CD4-positive, alpha-beta T cell treated with Interleukin-4 for 4 hours (primary cell): ENCODE measurements at regions not wholly inside any gene's neighbourhood (a gene's known extent, or its start where the extent isn't known, plus 50 kb on each side); places are given as distances from the start of the nearest gene placed in this dataset.

ENCODE experiments used
- DNase-seq: peaks from one replicate; pipeline ENCODE4 v3.0.0-alpha.2; 2020

DNA sequence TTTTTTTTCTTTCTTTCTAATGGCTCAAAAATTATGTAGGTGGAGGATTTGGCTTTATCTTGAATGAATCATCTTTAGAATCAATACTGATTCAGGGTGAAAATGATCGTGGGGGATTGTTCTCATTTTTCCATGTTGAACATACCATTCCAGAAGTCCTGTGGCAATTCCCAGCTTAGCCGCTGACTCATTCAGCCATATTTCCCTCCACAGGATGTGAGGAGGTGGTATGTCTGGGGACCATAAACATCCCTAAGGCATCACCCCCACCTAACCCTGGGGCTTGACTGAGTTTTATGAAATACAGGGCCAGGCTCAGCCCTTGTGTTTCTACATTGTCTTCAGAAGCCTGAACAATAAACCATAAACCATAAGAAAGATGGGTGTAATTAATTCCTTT, 92.7 kb upstream of the FN1 start:
- no peak for DNase-seq

DNA sequence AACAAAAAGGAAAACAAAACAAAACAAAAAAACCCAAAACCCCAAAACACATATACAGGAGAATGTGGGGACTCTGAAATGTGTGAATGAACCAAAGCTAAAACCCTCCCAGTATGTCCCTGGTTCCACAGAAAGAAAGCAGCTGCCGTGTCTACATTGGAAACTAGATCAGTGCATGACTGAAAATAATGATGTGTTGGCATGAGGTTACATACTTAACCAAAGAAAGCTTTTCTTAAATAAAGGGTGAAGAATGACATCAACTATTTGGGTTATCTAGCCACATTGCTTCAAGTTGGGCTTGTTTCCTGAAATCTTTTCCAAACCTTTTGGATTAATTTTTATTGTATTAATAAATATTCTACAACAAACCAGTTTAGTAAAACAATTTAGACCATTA, 91.9 kb upstream of the FN1 start:
- DNase-seq = no peak

DNA sequence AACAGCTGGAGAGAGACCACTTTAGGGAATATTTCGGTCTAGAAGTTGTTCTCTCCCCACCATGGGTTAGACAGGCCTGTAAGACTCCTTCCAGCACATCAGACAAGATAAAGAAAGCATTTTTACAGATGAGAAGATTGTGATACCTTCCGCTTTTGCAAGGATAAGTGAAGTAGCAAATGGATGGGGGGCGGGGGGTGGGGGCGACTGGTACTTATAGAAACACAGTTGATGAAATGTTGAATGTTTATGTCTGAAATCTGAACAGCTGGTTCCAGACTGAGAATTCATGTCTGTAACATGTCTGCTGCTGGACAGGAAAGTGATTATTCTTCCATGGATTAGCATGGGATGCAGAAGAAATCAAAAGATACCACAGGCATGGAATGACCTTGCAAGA, 90.5 kb upstream of the FN1 start:
- DNase-seq = no peak

DNA sequence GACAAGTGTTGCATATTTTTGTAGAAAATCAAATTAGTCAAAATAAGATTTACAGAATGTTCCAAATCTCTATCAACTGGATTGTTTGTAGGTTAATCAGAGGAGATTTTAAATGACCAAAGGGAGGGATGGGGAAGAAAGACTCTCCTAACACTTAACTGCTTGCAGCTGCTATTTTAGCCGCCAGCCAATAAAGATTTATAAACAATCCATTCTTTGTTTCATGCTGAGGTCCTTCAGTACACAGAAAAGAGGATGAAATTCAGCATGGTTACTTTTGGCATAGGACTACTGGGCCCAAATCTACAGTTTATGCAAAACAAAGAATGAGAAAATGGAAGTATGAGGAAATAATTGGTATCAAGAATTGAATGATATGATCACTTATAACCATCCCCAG, 86.4 kb upstream of the FN1 start:
- DNase-seq = no peak

DNA sequence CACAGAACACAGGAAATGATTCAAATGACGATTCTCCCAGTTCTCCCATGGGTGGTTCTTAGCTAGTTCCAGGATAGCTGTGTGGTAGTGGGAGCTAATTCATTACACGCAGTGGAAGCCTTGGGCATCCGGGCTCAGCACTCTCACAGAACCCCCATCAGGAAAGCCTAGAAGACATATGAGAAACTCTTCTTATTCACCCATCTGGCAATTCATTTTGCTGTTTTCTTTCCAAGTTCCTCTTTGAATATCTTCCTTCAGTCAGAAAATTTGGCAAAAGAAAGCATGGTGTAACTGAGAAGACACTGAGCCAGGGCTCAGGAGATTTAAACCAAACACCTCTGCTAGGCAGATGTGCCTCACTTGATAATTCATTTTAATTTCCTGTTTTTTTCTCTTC, 85.2 kb upstream of the FN1 start:
- no peak for DNase-seq

DNA sequence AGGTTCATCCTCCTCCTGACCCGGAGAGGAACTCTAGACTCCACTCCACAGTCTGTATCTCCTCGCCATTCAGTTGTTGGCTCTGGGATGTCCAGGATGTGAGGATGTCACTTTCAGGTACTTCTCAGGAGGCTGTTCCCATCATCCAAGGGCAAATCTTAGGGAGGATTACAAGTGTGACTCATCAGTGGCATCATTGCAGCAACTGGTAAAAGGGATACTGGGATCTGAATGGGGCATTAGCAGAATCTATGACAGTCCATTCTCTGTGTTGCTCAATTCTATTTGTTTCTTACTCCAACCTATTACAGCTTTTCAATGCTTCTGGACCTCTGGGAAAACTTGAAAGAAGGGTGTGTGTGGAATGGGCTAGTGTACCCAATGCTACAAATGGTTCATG, 81.5 kb upstream of the FN1 start:
- DNase-seq = no peak

DNA sequence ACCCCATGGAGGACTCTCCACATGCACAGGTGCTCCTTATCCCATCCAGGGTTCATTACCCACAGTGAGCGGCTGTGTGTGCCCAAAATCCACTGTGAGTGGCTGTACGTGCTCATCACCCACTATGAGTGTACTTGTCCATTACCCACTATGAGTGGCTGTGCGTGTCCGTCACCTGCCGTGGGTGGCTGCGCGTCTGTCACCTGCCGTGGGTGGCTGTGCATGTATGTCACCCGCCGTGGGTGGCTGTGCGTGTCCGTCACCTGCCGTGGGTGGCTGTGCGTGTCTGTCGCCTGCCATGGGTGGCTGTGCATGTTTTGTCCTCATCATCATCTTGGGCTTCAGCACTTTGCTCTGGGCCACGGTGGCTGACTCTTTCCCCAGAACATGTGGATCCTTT, 78.6 kb upstream of the FN1 start:
- no peak for DNase-seq

DNA sequence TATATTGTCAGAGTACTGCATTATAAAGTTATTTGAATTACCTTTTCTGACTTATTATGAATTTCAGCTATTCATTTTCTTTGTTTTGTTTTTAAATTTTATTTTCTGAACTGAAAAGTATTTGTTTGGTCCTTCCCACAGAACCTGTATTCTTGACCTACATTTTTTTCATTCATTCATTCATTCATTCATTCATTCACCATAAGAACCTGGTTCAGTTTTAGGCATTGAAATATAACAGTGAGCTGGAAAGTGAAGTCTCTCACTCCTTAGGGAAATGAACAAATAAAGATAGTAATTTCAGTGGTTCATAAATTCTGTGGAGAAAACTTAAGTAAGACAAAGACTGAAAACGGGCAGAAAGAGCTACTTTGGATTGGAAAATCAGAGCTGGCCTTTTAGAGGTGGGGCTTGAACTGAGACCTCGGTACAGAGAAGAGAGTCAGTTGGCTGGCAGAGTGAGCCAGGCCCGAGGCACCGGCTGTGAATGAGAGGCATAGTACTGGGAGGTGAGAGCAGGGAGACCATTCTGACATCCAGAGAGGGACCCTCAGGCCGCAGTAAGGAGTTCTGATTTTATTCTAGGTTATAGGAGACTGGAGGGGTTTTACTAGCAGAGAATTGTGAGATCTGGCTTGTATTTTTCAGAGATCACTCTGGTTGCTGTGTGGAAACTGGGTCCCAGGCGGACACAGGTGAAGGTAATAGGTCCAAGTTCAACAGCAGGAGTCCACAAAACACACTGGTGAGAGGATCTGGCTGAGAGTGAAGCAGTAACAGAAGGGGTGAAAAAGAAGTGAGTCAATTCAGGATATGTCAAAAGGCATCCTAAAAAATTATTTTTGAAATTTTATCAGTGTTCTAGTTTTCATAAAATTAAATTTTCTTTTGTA, 75.8 kb upstream of the FN1 start:
- DNase-seq = no peak

DNA sequence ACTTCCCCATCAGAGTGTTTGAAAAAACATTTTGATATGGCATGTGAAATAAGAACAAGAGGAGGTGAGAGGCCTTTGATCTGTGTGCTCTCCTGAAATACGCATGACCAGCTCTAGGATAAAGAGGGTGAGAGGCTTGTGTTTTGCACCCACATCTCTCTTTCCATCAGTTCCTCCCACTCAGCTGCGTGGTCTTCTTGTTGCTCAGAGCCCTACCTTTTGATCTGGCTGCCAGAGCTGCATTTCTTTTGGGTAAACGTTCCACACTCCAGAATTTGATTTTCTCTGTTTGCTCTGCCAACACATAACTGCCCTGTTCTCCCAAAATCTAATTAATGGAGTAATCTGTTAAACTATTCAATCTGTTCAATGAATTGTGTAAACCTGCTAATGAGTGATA, 72.0 kb upstream of the FN1 start:
- DNase-seq = no peak

DNA sequence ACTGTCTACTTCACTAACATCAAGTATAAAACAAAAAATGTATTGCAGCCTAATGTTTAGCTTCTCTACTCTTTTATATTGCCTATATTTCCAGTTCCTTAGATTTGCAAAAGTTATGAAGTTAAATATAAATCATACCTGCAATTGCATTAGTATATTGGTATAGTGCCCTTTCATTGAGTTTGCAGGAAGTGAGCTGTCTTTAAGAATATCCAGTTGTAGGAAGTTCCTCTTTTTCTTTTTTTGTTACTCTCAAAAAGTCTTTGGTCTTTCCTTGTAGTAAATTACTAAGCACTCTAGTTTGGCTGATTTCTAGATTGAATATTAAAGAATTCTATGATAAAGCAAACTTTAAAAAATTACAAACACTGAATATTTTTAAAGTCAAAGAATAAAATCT, 71.3 kb upstream of the FN1 start:
- DNase-seq = no peak

DNA sequence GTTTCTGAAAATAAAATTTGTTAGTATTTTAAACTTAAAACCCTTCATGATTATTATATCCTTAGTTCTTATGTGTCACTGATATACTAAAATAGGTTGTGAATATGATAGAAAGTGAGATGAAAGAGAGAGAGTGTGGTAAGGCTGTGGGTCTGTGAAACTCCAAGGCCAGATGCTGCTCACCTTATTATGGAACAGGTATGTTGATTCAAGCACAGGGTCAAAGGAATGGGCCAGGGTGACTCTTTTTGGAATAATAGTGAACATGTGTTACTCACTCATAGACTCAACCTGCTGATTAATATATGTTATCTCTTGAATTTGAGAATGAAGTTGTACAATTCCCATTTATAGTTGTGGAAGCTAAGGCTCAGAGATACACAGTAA, 70.7 kb upstream of the FN1 start:
- DNase-seq = no peak

DNA sequence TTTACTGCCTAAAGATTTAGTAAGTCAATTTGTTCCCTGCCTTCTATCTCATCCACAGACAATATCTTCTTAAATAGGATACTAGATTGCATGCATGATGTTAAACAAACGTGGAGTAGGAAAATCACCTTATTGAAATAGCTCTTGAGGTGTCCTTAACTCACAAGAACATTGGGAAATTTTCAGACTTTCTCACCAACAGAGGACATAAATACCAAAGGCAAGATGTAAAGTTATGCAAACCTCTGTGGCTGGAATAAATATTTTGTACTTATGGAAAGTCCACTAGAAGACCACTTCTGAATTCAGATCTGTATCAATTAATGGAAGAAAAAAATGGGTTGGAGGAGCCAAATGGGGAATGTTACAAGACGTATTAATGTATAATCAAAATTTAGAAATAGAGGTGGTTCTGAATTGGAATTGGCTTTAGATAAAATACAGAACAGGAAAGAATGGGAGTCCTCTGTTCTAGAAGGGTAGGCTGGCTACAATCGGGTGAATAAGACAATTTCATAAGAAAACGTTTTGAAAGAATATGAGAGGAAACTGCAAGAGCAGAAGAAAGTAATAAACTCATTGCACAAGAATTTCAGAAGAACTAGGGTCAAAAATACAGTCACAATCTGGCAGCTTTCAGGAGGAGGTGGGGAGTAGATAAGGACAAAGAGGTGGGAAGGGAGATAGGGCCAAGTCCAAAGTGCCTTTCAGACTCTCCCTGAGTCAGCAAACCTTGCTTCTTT, 69.3 kb upstream of the FN1 start:
- DNase-seq = no peak

DNA sequence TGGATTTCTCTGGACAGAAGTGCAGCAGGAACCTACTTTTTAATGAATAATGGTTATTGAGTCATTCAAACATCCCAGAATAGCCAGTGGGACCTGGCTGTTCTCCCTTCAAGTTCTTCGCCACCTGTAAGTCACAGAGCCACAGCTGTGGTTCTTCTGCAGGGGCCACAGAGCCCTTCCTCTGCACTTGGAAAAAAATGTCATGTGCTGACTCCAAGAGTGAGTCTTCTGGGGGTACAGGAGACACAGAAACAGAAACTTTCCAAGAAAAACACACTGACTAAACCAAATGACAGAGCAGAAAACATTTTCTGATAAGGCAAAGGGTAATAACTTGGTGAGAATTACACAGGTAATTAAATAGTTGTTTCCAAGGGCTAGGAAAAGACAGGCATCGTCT, 68.7 kb upstream of the FN1 start:
- DNase-seq = no peak

DNA sequence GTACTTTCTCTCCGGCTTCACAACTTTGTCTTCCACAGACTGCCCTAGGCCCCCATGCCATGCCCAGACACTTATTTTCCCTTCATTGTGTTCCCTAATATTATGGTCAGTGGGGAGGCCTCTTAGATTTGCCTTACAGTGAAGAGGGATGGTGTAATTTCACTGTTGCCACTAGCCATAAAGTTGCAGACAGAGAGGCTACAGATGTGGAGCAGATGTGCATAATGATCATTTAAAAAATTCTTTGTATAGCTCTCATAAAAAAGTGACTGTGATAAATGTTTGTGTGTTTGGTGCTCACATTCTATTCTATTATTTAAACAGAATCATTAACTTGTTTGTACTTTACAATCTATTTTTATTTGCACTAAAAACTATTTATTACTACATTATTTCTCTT, 67.5 kb upstream of the FN1 start:
- DNase-seq = no peak

DNA sequence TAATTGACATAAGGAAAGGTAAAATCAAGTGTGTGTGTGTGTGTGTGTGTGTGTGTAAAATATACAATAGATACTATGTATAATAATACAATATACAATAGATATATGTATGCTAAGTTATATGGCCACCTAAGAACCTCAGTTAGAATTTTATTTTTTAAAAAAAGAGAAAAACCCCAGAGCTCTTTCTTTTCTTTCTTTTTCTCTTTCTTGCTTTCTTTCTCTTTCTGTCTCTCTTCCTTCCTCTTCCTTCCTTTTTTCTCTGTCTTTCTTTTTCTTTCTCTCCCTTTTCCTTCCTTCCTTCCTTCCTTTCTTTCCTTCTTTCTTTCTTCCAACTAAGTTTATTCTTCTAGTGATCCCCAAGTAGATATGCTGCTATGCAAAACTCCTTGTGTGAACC, 64.6 kb upstream of the FN1 start:
- no peak for DNase-seq

DNA sequence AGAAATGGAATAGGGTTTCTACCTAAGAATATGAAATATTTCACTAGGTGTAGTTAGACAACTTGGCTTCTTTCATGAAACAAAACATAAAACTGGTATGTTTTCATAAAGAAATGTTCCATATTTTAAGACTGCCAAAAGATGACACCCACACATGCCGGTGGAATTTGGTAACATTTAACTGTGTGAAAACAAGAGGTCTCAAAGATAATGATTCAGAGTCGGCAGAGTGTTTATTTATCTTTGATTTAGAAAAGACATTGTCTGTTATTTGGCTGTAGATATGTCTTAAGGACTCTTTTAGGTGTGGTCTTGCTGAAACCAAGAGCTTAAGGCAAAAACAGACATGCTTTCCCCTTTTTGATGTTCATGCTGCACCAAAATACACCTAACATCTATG, 63.5 kb upstream of the FN1 start:
- no peak for DNase-seq

DNA sequence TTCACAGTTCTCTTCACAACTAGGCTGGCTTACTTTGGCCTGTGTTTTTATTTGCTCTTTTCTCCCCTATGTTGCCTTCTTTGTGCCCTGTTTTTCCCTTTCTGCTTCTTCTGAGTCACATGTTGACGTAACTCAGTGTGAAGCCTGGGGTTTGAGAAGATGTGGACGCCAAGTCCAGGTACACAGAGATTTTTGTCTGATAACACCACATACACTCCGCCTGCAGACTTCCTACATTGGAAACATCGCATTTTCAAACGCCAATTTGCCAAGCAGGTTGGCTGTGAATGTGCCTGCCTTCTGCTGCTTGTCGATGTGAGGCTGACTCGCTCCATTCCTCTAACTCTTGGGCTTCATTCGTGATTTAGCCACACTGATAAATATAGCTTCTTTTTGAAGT, 62.6 kb upstream of the FN1 start:
- no peak for DNase-seq

DNA sequence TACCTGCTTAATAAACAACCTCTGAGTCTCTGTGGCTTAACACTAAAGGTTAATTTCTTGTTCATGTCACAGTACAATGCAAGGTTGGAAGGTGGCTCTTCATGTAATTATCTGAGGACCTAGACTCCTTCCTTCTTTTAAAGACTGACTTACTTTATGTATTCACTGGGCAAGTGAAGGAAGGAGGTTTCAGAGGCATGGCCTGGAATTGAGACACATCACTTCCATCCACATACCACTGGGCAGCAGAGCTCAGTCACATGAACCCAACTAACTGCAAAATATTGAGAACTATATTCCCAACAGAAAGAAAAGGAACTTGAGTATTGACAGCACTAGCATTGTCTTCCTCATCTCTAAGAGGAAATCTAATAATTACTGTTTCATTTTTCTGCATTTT, 57.5 kb upstream of the FN1 start:
- DNase-seq = no peak

DNA sequence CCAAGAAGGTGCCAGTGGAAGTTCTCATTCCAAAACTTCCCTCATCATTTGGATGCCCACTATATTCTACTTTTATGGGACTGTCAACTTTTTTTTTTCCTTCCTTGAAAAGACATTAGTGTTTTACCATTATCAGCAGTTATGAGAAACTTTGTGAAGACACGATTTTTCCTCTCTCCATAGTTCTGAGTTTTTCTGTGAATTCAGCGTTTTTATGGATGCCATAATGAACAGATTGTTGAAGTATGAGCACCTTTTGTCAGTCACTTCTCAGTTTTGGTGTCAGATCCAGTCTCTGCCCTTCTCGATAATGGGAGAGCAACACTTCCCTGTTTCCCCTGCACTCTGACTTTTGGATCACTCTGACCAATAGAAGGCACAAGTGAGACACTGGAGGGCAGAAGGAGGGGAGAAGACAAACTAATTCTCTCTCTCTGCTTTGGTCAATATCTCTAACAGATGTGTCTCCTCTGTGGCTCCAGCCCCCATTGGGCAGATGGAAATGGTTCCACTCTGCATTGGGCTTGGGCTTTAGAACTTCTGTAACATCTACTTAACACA, 53.5 kb upstream of the FN1 start:
- DNase-seq = no peak

DNA sequence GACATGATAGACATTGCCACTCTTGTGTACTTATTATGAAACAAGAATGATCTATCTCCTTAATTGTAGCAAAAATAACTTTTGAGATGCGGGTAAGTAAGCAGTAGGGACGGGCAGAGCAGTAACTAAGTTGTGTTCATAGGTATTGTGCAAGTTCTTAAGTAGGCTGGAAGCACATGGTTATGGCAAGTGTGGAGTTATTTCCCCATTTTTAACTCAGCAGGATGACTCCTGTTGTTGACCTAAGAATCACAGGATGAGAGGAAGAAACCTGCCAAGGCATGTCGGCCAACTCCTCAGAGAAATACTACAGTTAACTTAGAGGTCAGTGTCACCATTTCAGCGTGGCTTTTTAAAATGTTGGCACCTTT, 51.1 kb upstream of the FN1 start:
- DNase-seq = no peak

DNA sequence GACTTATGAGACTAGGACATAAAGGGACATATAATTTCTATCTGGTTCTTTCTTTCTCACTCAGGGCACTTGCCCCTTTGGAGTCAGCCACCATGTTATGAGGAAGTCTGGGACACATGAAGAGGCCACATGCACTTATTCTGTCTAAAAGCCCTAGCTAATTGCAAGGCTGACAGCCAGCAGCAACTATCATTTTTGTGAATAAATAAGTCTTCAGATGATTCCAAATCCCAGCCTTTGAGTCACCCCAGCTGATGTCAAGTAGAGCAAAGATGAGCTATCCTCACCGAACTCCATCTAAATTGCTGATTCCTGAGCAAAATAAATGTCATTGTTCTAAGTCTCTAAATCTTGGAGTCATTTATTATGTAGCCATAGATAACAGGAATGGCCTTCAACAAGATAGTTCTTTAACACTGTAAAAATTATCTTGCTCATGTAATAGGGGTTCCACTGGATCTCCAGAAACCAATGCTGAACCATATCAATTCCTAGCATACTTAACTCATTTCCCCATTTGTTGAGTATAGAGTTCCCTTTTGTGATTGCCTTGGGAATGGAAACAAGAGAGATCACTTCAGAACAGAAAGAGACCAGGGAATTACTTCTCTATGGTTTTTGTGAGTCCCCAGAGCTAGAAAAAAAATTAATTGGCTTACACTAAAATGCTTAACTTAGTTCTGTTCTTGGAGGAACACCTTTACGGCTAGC, 50.6 kb upstream of the FN1 start:
- no peak for DNase-seq
